RWPE2 (cell line): ENCODE measurements at regions not wholly inside any gene's neighbourhood (a gene's known extent, or its start where the extent isn't known, plus 50 kb on each side); places are given as distances from the start of the nearest gene placed in this dataset.

Experiments used
- ATAC-seq: fragments of 200-7000 bp; cut with Tn5 transposase; 3 replicates; pipeline ENCODE4 v1.9.1; 2021; ENCODE audit warnings: low read depth
- DNase-seq: peaks from one replicate; pipeline ENCODE4 v3.0.0-alpha.2; 2020; ENCODE audit warnings: low spot score
- H3K27ac ChIP-seq: fragments of 450-650 bp; 2 replicates; pipeline ENCODE4 v1.5.1; 2017; ENCODE audit warnings: mild to moderate bottlenecking; ENCODE audit not compliant: poor library complexity, severe bottlenecking
- H3K27me3 ChIP-seq: fragments of 250-450 bp; sonication (Bioruptor Pico); 2 replicates; pipeline ENCODE4 v1.5.1; 2021; ENCODE audit warnings: mild to moderate bottlenecking, moderate library complexity; ENCODE audit not compliant: insufficient read depth, poor library complexity, severe bottlenecking
- H3K36me3 ChIP-seq: fragments of 250-450 bp; sonication (Bioruptor Pico); 2 replicates; pipeline ENCODE4 v1.5.1; 2020; ENCODE audit warnings: low read depth, mild to moderate bottlenecking, moderate library complexity
- H3K4me1 ChIP-seq: fragments of 250-450 bp; sonication (Bioruptor Pico); 2 replicates; pipeline ENCODE4 v1.5.1; 2021; ENCODE audit warnings: mild to moderate bottlenecking, moderate library complexity; ENCODE audit not compliant: insufficient read depth, poor library complexity, severe bottlenecking
- H3K4me3 ChIP-seq: fragments of 250-450 bp; sonication (Bioruptor Pico); 2 replicates; pipeline ENCODE4 v1.5.1; 2021; ENCODE audit warnings: mild to moderate bottlenecking, moderate library complexity; ENCODE audit not compliant: severe bottlenecking
- H3K9me3 ChIP-seq: fragments of 250-450 bp; sonication (Bioruptor Pico); 2 replicates; pipeline ENCODE4 v1.5.1; 2021; ENCODE audit warnings: mild to moderate bottlenecking, moderate library complexity; ENCODE audit not compliant: severe bottlenecking
- TF ChIP-seq, protein P1 (sequence below): fragments of 450-650 bp; IDR thresholded peaks from one replicate; pipeline ENCODE4 v1.5.1; 2017; ENCODE audit warnings: mild to moderate bottlenecking, moderate library complexity; ENCODE audit not compliant: poor library complexity, severe bottlenecking

DNA sequence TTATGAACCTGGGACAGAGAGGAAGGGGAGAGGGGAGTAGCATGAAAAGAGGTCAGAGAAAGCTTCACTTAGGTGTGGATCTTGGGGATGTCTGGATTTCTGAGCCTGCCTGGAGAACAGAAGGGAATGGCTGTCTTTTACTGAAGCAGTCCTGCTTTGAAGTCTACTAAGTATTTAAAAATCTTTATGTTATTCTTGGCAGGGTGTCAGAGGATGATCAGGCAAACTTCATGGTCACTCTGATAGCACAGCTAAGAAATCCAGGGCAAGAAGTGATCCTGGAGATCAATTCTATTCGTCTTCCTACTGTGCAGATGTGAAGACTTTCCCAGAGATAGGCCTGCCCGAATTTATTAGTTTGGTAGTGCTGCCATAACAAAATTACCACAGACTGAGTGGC lies 464.4 kb upstream of the BOD1L1 start:
- no peaks in the 10 kb centered on the region for H3K9me3 ChIP-seq
- no peak overlapping the region for H3K27ac ChIP-seq
- DNase-seq (no peak), ATAC-seq (no peak)
- no peaks in the 10 kb centered on the region for H3K36me3 ChIP-seq
- H3K27me3 ChIP-seq, result no peaks in the 10 kb centered on the region
- no peak overlapping the region for H3K4me3 ChIP-seq
- no peaks in the 10 kb centered on the region for H3K4me1 ChIP-seq
- TF ChIP-seq, protein P1, sequence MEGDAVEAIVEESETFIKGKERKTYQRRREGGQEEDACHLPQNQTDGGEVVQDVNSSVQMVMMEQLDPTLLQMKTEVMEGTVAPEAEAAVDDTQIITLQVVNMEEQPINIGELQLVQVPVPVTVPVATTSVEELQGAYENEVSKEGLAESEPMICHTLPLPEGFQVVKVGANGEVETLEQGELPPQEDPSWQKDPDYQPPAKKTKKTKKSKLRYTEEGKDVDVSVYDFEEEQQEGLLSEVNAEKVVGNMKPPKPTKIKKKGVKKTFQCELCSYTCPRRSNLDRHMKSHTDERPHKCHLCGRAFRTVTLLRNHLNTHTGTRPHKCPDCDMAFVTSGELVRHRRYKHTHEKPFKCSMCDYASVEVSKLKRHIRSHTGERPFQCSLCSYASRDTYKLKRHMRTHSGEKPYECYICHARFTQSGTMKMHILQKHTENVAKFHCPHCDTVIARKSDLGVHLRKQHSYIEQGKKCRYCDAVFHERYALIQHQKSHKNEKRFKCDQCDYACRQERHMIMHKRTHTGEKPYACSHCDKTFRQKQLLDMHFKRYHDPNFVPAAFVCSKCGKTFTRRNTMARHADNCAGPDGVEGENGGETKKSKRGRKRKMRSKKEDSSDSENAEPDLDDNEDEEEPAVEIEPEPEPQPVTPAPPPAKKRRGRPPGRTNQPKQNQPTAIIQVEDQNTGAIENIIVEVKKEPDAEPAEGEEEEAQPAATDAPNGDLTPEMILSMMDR, result no peak

DNA sequence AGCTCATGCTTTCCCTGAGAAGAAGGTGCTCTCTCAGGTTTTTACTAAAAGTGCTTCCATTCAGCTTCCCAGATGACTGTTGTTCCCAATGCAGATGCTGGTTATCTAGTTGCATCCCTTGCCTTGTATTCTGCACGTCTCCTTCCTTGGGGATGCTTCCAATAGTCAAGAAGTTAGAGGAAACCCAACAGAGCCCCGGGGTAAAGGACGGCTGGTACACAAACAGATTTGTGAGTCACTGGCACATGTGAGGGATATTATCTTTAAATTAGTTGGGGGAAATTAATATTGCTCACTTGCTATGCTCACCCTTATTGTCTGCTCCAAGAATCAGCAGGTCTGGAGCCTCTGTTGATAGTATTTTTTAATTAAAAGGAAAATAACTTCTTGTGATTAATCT lies 465.2 kb upstream of the BOD1L1 start:
- no peak overlapping the region for H3K27ac ChIP-seq
- no peaks in the 10 kb centered on the region for H3K4me1 ChIP-seq
- no peaks in the 10 kb centered on the region for H3K36me3 ChIP-seq
- H3K27me3 ChIP-seq, result no peaks in the 10 kb centered on the region
- H3K9me3 ChIP-seq, result no peaks in the 10 kb centered on the region
- no peak for DNase-seq
- ATAC-seq, result no peak
- H3K4me3 ChIP-seq, result no peak overlapping the region
- TF ChIP-seq, protein P1, result no peak

DNA sequence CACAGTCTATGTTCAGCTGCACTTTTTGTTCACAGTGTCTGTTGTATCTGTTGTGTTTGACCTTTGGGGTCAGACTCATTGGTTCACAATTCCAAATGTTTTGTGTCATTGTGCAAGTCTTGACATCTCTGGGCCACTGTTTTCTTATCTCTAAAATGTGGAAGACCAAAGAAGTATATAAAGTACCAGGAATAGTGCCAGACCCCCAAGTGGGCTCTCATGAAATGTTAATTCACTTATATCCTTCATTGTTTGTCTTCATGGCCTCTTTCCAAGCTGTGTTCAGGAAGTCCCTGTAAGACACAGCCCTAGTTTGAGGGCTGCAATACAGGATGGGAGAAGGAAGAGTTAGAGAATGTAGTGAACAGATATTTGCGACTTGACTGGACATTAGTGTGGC lies 468.3 kb upstream of the BOD1L1 start:
- TF ChIP-seq, protein P1, result no peak
- ATAC-seq (no peak), DNase-seq (no peak)
- H3K9me3 ChIP-seq, result no peaks in the 10 kb centered on the region
- no peaks in the 10 kb centered on the region for H3K27me3 ChIP-seq
- H3K4me1 ChIP-seq, result no peaks in the 10 kb centered on the region
- H3K4me3 ChIP-seq, result no peak overlapping the region
- no peaks in the 10 kb centered on the region for H3K36me3 ChIP-seq
- H3K27ac ChIP-seq, result no peak overlapping the region

DNA sequence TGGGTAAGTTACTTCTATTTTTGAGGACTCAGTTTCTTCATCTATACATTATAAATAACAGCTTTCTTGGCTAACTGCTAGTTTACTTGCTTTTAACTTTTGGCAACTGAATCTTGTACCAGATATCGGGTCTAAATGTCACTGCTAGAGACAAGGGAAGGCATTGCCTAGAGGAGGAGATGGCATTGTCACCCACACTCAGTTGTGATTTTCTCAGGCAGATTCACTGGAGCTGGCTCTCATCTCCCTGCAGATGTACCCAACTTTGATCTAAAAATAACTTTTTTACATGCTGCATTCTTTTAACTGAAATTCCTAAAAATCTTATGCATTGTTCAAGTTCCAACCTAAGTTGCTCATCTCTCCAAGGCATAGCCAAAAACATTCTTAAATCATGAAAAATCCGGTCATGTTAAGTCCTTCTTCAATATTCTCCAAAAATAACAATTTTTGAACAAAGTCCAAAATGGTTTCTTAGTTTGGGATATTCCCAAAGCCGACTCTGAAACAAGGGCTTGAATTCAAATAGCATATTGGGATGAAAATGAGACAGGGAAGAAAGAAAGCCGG lies 469.0 kb upstream of the BOD1L1 start:
- TF ChIP-seq, protein P1, result no peak
- no peak overlapping the region for H3K27ac ChIP-seq
- no peaks in the 10 kb centered on the region for H3K27me3 ChIP-seq
- H3K4me3 ChIP-seq, result no peak overlapping the region
- no peak for DNase-seq
- ATAC-seq, result no peak
- no peaks in the 10 kb centered on the region for H3K9me3 ChIP-seq
- no peaks in the 10 kb centered on the region for H3K36me3 ChIP-seq
- H3K4me1 ChIP-seq, result no peaks in the 10 kb centered on the region

DNA sequence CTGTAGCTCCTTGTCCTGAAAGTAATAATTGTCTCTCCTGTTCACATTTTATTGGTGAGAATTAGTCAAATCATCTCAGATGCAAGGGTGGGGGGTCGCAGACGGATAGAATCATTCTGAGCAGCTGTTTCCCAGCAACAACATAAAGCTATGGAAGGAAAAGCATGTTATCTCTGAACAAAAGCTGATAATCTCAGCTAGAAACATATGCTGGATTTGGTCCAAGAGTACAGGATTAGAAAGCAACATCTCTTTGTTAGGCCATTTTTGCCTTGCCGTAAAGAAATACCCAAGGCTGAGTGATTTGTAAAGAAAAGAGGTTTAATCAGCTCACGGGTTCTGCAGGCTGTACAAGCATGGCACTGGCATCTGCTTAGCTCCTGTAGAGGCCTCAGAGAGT lies 472.8 kb upstream of the BOD1L1 start:
- TF ChIP-seq, protein P1, result no peak
- ATAC-seq, result no peak

More for the DNA sequence above, 472.8 kb upstream of the BOD1L1 start:
- no peaks in the 10 kb centered on the region for H3K36me3 ChIP-seq
- DNase-seq, result no peak
- H3K27ac ChIP-seq, result no peak overlapping the region
- no peaks in the 10 kb centered on the region for H3K4me1 ChIP-seq
- H3K4me3 ChIP-seq, result no peak overlapping the region
- H3K9me3 ChIP-seq, result no peaks in the 10 kb centered on the region
- H3K27me3 ChIP-seq, result no peaks in the 10 kb centered on the region
